PC-9 (cell line): ENCODE measurements at regions not wholly inside any gene's neighbourhood (a gene's known extent, or its start where the extent isn't known, plus 50 kb on each side); places are given as distances from the start of the nearest gene placed in this dataset.

Experiments used
- EZH2 ChIP-seq: fragments of 200-600 bp; sonication (generic); IDR thresholded peaks from 2 replicates; pipeline ENCODE4 v1.8.0; 2017; ENCODE audit warnings: antibody characterized with exemption, low read depth
- TF ChIP-seq, protein P1 (sequence below): fragments of 200-600 bp; sonication (generic); conservative IDR thresholded peaks from 2 replicates; pipeline ENCODE4 v1.6.1; 2017; ENCODE audit warnings: mixed run types, antibody characterized with exemption, mild to moderate bottlenecking, moderate library complexity

DNA sequence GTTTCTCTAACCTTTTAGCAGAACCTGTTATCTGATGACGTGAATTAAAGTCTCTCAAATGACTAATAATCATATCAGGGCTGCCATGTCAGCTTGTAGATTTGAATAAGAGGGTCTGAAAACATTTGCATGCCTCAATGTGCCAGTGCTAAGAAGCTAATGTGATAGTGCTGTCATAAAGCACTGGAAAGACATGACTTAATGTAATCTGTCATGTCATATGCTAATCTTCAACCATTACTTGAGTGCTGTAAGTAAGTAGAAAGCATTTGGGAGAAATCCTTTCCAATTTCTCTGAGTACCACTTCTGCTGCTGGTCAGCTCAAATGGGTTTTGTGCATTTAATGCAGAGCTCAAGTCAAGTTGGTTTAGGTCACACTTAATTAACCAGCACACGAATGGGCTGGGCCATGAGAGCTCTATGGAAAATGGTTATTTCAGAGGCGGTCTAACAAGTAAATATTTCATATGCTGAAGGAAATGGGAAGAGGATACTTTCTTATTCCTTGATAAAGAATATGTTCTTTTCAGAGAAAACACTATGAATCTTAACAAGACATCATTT lies 609.2 kb downstream of the LMO4 start:
- TF ChIP-seq, protein P1, sequence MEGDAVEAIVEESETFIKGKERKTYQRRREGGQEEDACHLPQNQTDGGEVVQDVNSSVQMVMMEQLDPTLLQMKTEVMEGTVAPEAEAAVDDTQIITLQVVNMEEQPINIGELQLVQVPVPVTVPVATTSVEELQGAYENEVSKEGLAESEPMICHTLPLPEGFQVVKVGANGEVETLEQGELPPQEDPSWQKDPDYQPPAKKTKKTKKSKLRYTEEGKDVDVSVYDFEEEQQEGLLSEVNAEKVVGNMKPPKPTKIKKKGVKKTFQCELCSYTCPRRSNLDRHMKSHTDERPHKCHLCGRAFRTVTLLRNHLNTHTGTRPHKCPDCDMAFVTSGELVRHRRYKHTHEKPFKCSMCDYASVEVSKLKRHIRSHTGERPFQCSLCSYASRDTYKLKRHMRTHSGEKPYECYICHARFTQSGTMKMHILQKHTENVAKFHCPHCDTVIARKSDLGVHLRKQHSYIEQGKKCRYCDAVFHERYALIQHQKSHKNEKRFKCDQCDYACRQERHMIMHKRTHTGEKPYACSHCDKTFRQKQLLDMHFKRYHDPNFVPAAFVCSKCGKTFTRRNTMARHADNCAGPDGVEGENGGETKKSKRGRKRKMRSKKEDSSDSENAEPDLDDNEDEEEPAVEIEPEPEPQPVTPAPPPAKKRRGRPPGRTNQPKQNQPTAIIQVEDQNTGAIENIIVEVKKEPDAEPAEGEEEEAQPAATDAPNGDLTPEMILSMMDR: no peak
- TF ChIP-seq EZH2: no peak
